A549 (cell line): ENCODE measurements at regions not wholly inside any gene's neighbourhood (a gene's known extent, or its start where the extent isn't known, plus 50 kb on each side); places are given as distances from the start of the nearest gene placed in this dataset.

Experiments used
- ATAC-seq, 2 experiments: fragments of 200-7000 bp in 1 of 2; fragments of >200 bp in 1 of 2; cut with Nextera tagmentation in 1 of 2; cut with Tn5 transposase in 1 of 2; 3 replicates each; pipeline versions ENCODE4 v1.8.0 to v1.9.1; 2018 to 2020; ENCODE audit warnings: mild to moderate bottlenecking in 1 of 2, moderate library complexity in 1 of 2
- CTCF ChIA-PET: fragments of 300-600 bp; sonication (Branson Sonifier 250); formaldehyde crosslinking; extraction: SDS; loops from one replicate; lab custom pipeline; 2021; ENCODE audit warnings: antibody characterized with exemption, inconsistent platforms; lab: Yijun Ruan, JAX
- POLR2A ChIA-PET: fragments of 350-600 bp; formaldehyde crosslinking; extraction: SDS; loops from one replicate; lab custom pipeline; 2021; ENCODE audit warnings: antibody characterized with exemption, inconsistent platforms; lab: Yijun Ruan, JAX
- DNase-seq, 2 experiments: peaks; one replicate each; pipeline versions ENCODE4 v3.0.0 to v3.0.0-alpha.2; 2011 to 2016; ENCODE audit warnings: low read depth in 1 of 2, low spot score in 1 of 2
- FAIRE-seq: peaks from 2 replicates; lab custom pipeline; 2011; peaks lifted over from hg19 to GRCh38; lab: Jason Lieb, UNC
- H3K27ac ChIP-seq, 2 experiments: fragments of >200 bp; sonication (Bioruptor Twin); formaldehyde crosslinking; 3 replicates each; pipeline ENCODE4 v1.5.1; 2016 to 2017
- H3K4me1 ChIP-seq: fragments of >200 bp; sonication (Bioruptor Twin); formaldehyde crosslinking; 3 replicates; pipeline ENCODE4 v1.6.1; 2016
- H3K4me2 ChIP-seq: fragments of >200 bp; sonication (Bioruptor Twin); formaldehyde crosslinking; 3 replicates; pipeline ENCODE4 v1.6.1; 2016
- H3K4me3 ChIP-seq: fragments of >200 bp; sonication (Bioruptor Twin); formaldehyde crosslinking; 3 replicates; pipeline ENCODE4 v1.5.1; 2016
- H3K9me3 ChIP-seq: fragments of >200 bp; sonication (Bioruptor Twin); formaldehyde crosslinking; 3 replicates; pipeline ENCODE4 v1.6.1; 2016
- CBX2 ChIP-seq: fragments of 200-600 bp; sonication (generic); IDR thresholded peaks from 2 replicates; pipeline ENCODE4 v1.6.1; 2016; ENCODE audit warnings: low read depth, mild to moderate bottlenecking, borderline replicate concordance
- CBX8 ChIP-seq: fragments of 200-600 bp; sonication (generic); IDR thresholded peaks from 2 replicates; pipeline ENCODE4 v1.6.1; 2016
- CEBPB ChIP-seq, 2 experiments: fragments of >200 bp in 1 of 2; sonication (Bioruptor Twin) in 1 of 2; formaldehyde crosslinking in 1 of 2; IDR thresholded peaks; 2 replicates each; pipeline ENCODE4 v1.6.1; 2012 to 2016
- CHD2 ChIP-seq: fragments of 150-350 bp; IDR thresholded peaks from 2 replicates; pipeline ENCODE4 v1.6.1; 2014; ENCODE audit warnings: low read length; ENCODE audit not compliant: partially characterized antibody
- EP300 ChIP-seq, 2 experiments: fragments of >200 bp; sonication (Bioruptor Twin); formaldehyde crosslinking; IDR thresholded peaks; 2 replicates in 1 of 2; 3 replicates in 1 of 2; pipeline ENCODE4 v1.6.1; 2016 to 2017
- FOXS1 ChIP-seq: fragments of 250-450 bp; sonication (Bioruptor Pico); IDR thresholded peaks from 2 replicates; pipeline ENCODE4 v1.5.0; 2020; ENCODE audit warnings: mild to moderate bottlenecking, moderate library complexity
- JUN ChIP-seq, 2 experiments: fragments of >200 bp; sonication (Bioruptor Twin); formaldehyde crosslinking; IDR thresholded peaks; 2 replicates in 1 of 2; 3 replicates in 1 of 2; pipeline ENCODE4 v1.6.1; 2016 to 2017
- JUNB ChIP-seq: fragments of >200 bp; sonication (Bioruptor Twin); formaldehyde crosslinking; IDR thresholded peaks from 2 replicates; pipeline ENCODE4 v1.6.1; 2016
- MAFK ChIP-seq: fragments of 450-650 bp; IDR thresholded peaks from 2 replicates; pipeline ENCODE4 v1.6.1; 2014; ENCODE audit not compliant: partially characterized antibody
- MAX ChIP-seq: IDR thresholded peaks from 2 replicates; pipeline ENCODE4 v1.6.1; 2012
- POLR2AphosphoS2 ChIP-seq: conservative IDR thresholded peaks from 2 replicates; pipeline ENCODE4 v1.6.1; 2012; ENCODE audit warnings: low read length, improper control_type of control experiment, inconsistent platforms
- REST ChIP-seq: fragments of 200-600 bp; sonication (generic); IDR thresholded peaks from 2 replicates; pipeline ENCODE4 v1.6.1; 2016; ENCODE audit warnings: antibody characterized with exemption, mild to moderate bottlenecking, moderate library complexity
- RFX5 ChIP-seq: fragments of 450-650 bp; IDR thresholded peaks from 2 replicates; pipeline ENCODE4 v1.7.1; 2014; ENCODE audit warnings: antibody characterized with exemption, mild to moderate bottlenecking, moderate library complexity
- ZC3H11A ChIP-seq: fragments of 450-650 bp; IDR thresholded peaks from 2 replicates; pipeline ENCODE4 v1.6.1; 2014; ENCODE audit warnings: antibody characterized with exemption, mild to moderate bottlenecking
- WGBS: methylation state at CpG from one replicate; pipeline ENCODE4 v1.1.6; 2017; ENCODE audit errors: missing lambda C conversion rate; 5-methylcytosine and 5-hydroxymethylcytosine counted together
- TF ChIP-seq, protein P1 (sequence below): fragments of 150-350 bp; IDR thresholded peaks from 2 replicates; pipeline ENCODE4 v1.6.1; 2014; ENCODE audit warnings: low read depth, mild to moderate bottlenecking, low read length
- TF ChIP-seq, protein P2 (sequence below): fragments of >200 bp; sonication (Bioruptor Twin); formaldehyde crosslinking; IDR thresholded peaks from 3 replicates; pipeline ENCODE4 v1.5.1; 2016
- TF ChIP-seq, protein P3 (sequence below): fragments of 250-450 bp; sonication (Bioruptor Pico); IDR thresholded peaks from 2 replicates; pipeline ENCODE4 v1.5.0; 2021; ENCODE audit warnings: mild to moderate bottlenecking, moderate library complexity, borderline replicate concordance

DNA sequence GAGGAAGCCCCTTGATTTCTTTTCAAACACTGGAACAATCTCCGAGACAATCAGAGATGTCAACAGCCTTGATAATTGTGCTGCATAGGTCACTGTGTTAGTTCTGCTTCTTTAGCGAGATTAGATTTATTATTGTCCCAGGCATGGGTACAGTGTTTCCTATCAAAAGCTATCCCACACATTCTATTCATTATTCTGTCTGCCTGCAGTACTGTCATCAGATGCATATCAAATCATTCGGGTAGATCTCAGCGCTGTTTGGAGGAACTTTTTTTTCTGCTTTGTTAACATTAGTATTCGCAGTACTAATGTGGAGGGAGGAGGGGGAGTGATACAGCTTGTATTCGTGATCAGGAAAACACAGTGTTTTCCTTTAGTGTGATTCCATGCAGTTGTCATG is 208.0 kb downstream of the C11orf91 start:
- H3K4me2 ChIP-seq = no peak overlapping the region
- no peak overlapping the region for H3K27ac ChIP-seq
- no peak overlapping the region for H3K4me3 ChIP-seq
- no peaks in the 10 kb centered on the region for H3K9me3 ChIP-seq
- no peaks in the 10 kb centered on the region for H3K4me1 ChIP-seq
- ATAC-seq (no peak), FAIRE-seq (no peak), DNase-seq (no peak)
- ChIA-PET POLR2A (no interaction called here), CTCF (no interaction called here)
- no peak for TF ChIP-seq POLR2AphosphoS2
- TF ChIP-seq JUN (IDR thresholded peaks at IDR 0.05) = no peak
- TF ChIP-seq CHD2 = no peak
- TF ChIP-seq, protein P1, sequence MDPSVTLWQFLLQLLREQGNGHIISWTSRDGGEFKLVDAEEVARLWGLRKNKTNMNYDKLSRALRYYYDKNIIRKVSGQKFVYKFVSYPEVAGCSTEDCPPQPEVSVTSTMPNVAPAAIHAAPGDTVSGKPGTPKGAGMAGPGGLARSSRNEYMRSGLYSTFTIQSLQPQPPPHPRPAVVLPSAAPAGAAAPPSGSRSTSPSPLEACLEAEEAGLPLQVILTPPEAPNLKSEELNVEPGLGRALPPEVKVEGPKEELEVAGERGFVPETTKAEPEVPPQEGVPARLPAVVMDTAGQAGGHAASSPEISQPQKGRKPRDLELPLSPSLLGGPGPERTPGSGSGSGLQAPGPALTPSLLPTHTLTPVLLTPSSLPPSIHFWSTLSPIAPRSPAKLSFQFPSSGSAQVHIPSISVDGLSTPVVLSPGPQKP = no peak
- 65% methylated on average over 6 of the region's 6 CpGs for WGBS

GRCh38 chr11:33490842-33491370 is 209.7 kb downstream of the C11orf91 start:
- FAIRE-seq (no peak), ATAC-seq (no peak), DNase-seq (no peak)
- Histone ChIP-seq H3K4me3 (no peak overlapping the region), H3K4me2 (no peak overlapping the region), H3K9me3 (no peaks in the 10 kb centered on the region), H3K27ac (no peak overlapping the region), H3K4me1 (no peaks in the 10 kb centered on the region)
- 28% methylated on average over 3 of the region's 3 CpGs for WGBS
- POLR2A ChIA-PET = no interaction called here
- TF ChIP-seq CBX8 (no peak), REST (no peak), ZC3H11A (no peak), JUNB (no peak), MAFK (no peak), FOXS1 (no peak), CEBPB (IDR thresholded peaks at IDR 0.05) (no peak), CBX2 (no peak), MAX (no peak), EP300 (IDR thresholded peaks at IDR 0.05) (no peak), RFX5 (no peak), POLR2AphosphoS2 (no peak)
- TF ChIP-seq, protein P2, sequence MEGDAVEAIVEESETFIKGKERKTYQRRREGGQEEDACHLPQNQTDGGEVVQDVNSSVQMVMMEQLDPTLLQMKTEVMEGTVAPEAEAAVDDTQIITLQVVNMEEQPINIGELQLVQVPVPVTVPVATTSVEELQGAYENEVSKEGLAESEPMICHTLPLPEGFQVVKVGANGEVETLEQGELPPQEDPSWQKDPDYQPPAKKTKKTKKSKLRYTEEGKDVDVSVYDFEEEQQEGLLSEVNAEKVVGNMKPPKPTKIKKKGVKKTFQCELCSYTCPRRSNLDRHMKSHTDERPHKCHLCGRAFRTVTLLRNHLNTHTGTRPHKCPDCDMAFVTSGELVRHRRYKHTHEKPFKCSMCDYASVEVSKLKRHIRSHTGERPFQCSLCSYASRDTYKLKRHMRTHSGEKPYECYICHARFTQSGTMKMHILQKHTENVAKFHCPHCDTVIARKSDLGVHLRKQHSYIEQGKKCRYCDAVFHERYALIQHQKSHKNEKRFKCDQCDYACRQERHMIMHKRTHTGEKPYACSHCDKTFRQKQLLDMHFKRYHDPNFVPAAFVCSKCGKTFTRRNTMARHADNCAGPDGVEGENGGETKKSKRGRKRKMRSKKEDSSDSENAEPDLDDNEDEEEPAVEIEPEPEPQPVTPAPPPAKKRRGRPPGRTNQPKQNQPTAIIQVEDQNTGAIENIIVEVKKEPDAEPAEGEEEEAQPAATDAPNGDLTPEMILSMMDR = no peak
- TF ChIP-seq, protein P3, sequence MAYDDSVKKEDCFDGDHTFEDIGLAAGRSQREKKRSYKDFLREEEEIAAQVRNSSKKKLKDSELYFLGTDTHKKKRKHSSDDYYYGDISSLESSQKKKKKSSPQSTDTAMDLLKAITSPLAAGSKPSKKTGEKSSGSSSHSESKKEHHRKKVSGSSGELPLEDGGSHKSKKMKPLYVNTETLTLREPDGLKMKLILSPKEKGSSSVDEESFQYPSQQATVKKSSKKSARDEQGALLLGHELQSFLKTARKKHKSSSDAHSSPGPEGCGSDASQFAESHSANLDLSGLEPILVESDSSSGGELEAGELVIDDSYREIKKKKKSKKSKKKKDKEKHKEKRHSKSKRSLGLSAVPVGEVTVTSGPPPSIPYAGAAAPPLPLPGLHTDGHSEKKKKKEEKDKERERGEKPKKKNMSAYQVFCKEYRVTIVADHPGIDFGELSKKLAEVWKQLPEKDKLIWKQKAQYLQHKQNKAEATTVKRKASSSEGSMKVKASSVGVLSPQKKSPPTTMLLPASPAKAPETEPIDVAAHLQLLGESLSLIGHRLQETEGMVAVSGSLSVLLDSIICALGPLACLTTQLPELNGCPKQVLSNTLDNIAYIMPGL (CRISPR knock-in tag) = no peak
- CTCF ChIA-PET = no interaction called here
